Activated CD8-positive, alpha-beta memory T cell treated with anti-CD3 and anti-CD28 coated beads for 48 hours (primary cell): ENCODE measurements at regions not wholly inside any gene's neighbourhood (a gene's known extent, or its start where the extent isn't known, plus 50 kb on each side); places are given as distances from the start of the nearest gene placed in this dataset.

ENCODE experiments used
- DNase-seq, 3 experiments: peaks; one replicate each; pipeline ENCODE4 v3.0.0-alpha.2; 2020; ENCODE audit warnings: low read depth in 2 of 3, low spot score in 2 of 3

- no peak for DNase-seq
Measured at GRCh38 chr1:98047171-98047570, 126.3 kb upstream of the DPYD start.

GRCh38 chr1:98045767-98046641, 125.2 kb upstream of the DPYD start:
- DNase-seq, result no peak

GRCh38 chr1:98045211-98045766, 124.5 kb upstream of the DPYD start:
- DNase-seq, result no peak

DNA sequence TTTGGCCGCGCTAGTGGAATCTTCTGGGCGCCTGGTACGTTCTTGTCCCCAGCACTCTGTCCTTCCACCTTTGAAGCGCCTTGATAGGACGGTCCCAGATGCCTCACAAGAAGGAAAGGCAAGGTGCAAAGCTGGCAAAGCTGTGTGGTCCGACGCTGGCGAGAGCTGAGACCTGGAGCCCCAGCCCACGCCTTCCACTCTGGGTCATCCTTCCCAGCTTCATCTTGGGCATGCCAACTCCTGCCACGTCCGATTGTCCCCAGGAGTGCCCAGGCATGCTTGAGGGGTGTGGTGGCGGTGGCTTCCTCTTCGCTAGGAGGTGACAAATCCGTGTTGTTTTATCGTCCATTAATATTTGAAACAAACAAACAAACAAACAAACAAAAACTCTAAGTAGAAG, 123.9 kb upstream of the DPYD start:
- no peak for DNase-seq

GRCh38 chr1:98044071-98044697, 123.3 kb upstream of the DPYD start:
- no peak for DNase-seq

- DNase-seq, result no peak
Measured at GRCh38 chr1:98035602-98036002, 114.8 kb upstream of the DPYD start.

- no peak for DNase-seq
Measured at GRCh38 chr1:98034505-98034904, 113.7 kb upstream of the DPYD start.

DNA sequence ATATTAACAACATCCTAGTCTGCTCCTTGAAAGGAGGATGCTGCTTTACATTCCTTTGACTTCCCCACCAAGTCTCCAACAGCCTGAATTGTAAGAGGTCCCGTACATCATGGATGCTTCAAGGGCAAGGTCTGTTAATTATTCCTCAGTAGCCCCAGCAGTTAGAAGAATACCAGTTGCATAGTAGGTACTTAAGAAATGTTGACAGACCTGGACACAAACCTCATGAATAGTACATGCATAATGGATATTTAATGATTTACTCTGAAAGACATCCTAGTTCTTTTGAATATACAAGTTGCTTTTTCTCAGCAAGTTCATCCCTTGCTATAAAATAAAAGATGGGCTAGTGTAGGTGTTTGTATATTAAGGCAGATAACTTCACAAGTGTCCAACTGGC, 112.1 kb upstream of the DPYD start:
- DNase-seq, result no peak

GRCh38 chr1:98030976-98031375, 110.1 kb upstream of the DPYD start:
- no peak for DNase-seq

GRCh38 chr1:98030483-98030882, 109.6 kb upstream of the DPYD start:
- DNase-seq, result no peak

GRCh38 chr1:98028800-98029199, 108.0 kb upstream of the DPYD start:
- DNase-seq, result no peak

- no peak for DNase-seq
Measured at GRCh38 chr1:98027103-98027705, 106.4 kb upstream of the DPYD start.

DNA sequence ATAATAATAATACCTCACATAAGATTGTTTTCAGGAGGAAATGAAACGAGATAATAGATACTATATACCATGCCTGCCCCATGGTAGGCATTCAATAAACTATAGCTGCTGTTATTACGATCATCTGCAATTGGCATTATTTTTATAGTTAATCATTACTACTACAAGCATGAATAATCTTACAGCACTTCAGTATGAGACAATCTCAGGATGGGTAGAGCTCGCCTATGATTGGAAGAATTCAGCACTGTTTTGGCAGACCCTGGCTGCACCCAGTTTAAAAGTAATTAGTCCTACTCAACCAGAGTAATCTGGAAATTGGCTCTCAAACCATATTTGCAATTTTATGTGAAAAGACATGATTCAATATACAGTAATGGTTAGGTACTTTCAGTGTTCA, 105.0 kb upstream of the DPYD start:
- DNase-seq, result no peak

GRCh38 chr1:98021126-98021525, 100.3 kb upstream of the DPYD start:
- DNase-seq, result no peak

GRCh38 chr1:98019747-98020146, 98.9 kb upstream of the DPYD start:
- DNase-seq, result no peak

DNA sequence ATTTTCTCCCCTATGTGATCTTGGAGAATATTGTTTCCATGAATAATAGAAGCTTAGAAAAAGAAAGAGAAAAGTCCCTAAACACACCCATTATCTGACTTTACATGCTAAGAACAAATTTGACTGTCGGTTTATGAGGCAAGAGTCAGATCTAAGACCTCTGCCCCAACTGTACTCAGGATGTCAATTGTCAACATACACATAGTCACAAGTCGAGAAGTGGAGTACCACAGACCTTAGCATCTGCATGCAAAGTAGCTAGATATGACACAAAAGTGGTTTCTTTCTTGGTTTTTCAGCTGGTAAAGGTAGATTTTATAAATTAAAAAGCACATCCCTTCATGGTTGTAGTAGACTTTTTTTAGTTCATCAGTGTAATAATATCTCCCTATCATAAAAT, 97.2 kb upstream of the DPYD start:
- no peak for DNase-seq

GRCh38 chr1:98017184-98017583, 96.3 kb upstream of the DPYD start:
- DNase-seq, result no peak

- no peak for DNase-seq
Measured at GRCh38 chr1:98008373-98008772, 87.5 kb upstream of the DPYD start.

- no peak for DNase-seq
Measured at GRCh38 chr1:98005326-98006010, 84.6 kb upstream of the DPYD start.

GRCh38 chr1:98003442-98003841, 82.6 kb upstream of the DPYD start:
- DNase-seq, result no peak

DNA sequence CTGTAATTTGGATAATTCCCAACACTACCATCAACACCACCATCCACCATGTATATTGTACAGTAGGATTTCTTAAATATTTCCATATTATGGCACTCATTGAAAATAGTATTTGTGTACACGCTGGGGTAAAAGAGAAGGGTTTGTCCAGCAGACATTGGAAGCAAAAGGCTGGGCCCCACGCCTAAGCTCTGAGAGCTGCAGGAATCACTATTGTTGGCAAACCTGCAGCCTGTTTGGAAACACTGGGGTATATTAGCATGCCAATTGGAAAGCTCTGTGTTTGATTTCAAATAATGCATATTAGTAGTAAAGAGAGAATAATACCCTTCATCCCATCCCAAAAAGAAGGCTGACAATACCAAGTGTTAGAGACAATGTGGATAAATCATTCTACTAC, 81.5 kb upstream of the DPYD start:
- no peak for DNase-seq
